NAMALWA (cell line): ENCODE measurements at regions not wholly inside any gene's neighbourhood (a gene's known extent, or its start where the extent isn't known, plus 50 kb on each side); places are given as distances from the start of the nearest gene placed in this dataset.

Source experiments
- DNase-seq: peaks from one replicate; pipeline ENCODE4 v3.0.0-alpha.2; 2015; ENCODE audit warnings: low spot score

GRCh38 chr1:101317590-101317989 lies 80.8 kb downstream of the S1PR1 start:
- DNase-seq: no peak

- DNase-seq: no peak
Measured at GRCh38 chr1:101323535-101323934, 86.7 kb downstream of the S1PR1 start.

GRCh38 chr1:101325144-101325543 lies 88.3 kb downstream of the S1PR1 start:
- no peak for DNase-seq

GRCh38 chr1:101330427-101331130 lies 93.8 kb downstream of the S1PR1 start:
- no peak for DNase-seq

- no peak for DNase-seq
Measured at GRCh38 chr1:101331794-101332193, 95.0 kb downstream of the S1PR1 start.

- no peak for DNase-seq
Measured at GRCh38 chr1:101332633-101333032, 95.8 kb downstream of the S1PR1 start.

GRCh38 chr1:101333186-101333585 lies 96.4 kb downstream of the S1PR1 start:
- DNase-seq: no peak

- no peak for DNase-seq
Measured at GRCh38 chr1:101337968-101338367, 101.1 kb downstream of the S1PR1 start.

GRCh38 chr1:101338714-101339430 lies 102.1 kb downstream of the S1PR1 start:
- DNase-seq: no peak

- no peak for DNase-seq
Measured at GRCh38 chr1:101344745-101345144, 107.9 kb downstream of the S1PR1 start.

- no peak for DNase-seq
Measured at GRCh38 chr1:101346419-101346818, 109.6 kb downstream of the S1PR1 start.

GRCh38 chr1:101356013-101356412 lies 119.2 kb downstream of the S1PR1 start:
- no peak for DNase-seq

GRCh38 chr1:101356604-101357443 lies 120.0 kb downstream of the S1PR1 start:
- no peak for DNase-seq

- peak; percentile 91 for DNase-seq
Measured at GRCh38 chr1:101357444-101357986, 120.7 kb downstream of the S1PR1 start.

GRCh38 chr1:101360506-101360905 lies 123.7 kb downstream of the S1PR1 start:
- DNase-seq: no peak

GRCh38 chr1:101363891-101364318 lies 127.1 kb downstream of the S1PR1 start:
- DNase-seq: no peak

GRCh38 chr1:101364370-101365120 lies 127.7 kb downstream of the S1PR1 start:
- DNase-seq: no peak

- DNase-seq: no peak
Measured at GRCh38 chr1:101365186-101365585, 128.4 kb downstream of the S1PR1 start.

- no peak for DNase-seq
Measured at GRCh38 chr1:101365878-101366277, 129.1 kb downstream of the S1PR1 start.

- no peak for DNase-seq
Measured at GRCh38 chr1:101366513-101367215, 129.8 kb downstream of the S1PR1 start.

- no peak for DNase-seq
Measured at GRCh38 chr1:101367630-101368029, 130.8 kb downstream of the S1PR1 start.
